WTC11 (cell line): ENCODE measurements at regions not wholly inside any gene's neighbourhood (a gene's known extent, or its start where the extent isn't known, plus 50 kb on each side); places are given as distances from the start of the nearest gene placed in this dataset.

Source experiments
- CREB1 ChIP-seq: sonication (generic); formaldehyde crosslinking; IDR thresholded peaks from 2 replicates; pipeline ENCODE4 v1.8.0; 2023; ENCODE audit warnings: mild to moderate bottlenecking, missing genetic modification reagents
- ELF4 ChIP-seq: sonication (generic); formaldehyde crosslinking; IDR thresholded peaks from 2 replicates; pipeline ENCODE4 v1.8.1; 2022; ENCODE audit warnings: low read depth, mild to moderate bottlenecking, moderate library complexity, missing genetic modification reagents
- GRHL2 ChIP-seq: fragments of 250-450 bp; sonication (Bioruptor Pico); IDR thresholded peaks from 2 replicates; pipeline ENCODE4 v1.8.0; 2022; ENCODE audit warnings: mild to moderate bottlenecking, moderate library complexity; ENCODE audit not compliant: insufficient replicate concordance, severe bottlenecking
- NFE2L1 ChIP-seq: sonication (generic); formaldehyde crosslinking; IDR thresholded peaks from 2 replicates; pipeline ENCODE4 v1.8.1; 2023; ENCODE audit warnings: missing genetic modification reagents
- NR2C2 ChIP-seq: sonication (generic); formaldehyde crosslinking; IDR thresholded peaks from 2 replicates; pipeline ENCODE4 v1.8.0; 2022; ENCODE audit warnings: mild to moderate bottlenecking, missing genetic modification reagents
- TCF7 ChIP-seq: sonication (generic); formaldehyde crosslinking; IDR thresholded peaks from 2 replicates; pipeline ENCODE4 v1.8.0; 2022; ENCODE audit warnings: mild to moderate bottlenecking, low read depth, missing genetic modification reagents, moderate library complexity
- ZNF416 ChIP-seq: fragments of 250-450 bp; sonication (Bioruptor Pico); IDR thresholded peaks from 2 replicates; pipeline ENCODE4 v1.9.0; 2021; ENCODE audit warnings: mild to moderate bottlenecking, inconsistent platforms
- TF ChIP-seq, protein P1 (sequence below): sonication (generic); formaldehyde crosslinking; IDR thresholded peaks from 2 replicates; pipeline ENCODE4 v1.8.1; 2023; ENCODE audit warnings: mild to moderate bottlenecking, missing genetic modification reagents, moderate library complexity
- TF ChIP-seq, protein P2 (sequence below): sonication (generic); formaldehyde crosslinking; IDR thresholded peaks from 2 replicates; pipeline ENCODE4 v1.8.0; 2022; ENCODE audit warnings: mild to moderate bottlenecking, missing genetic modification reagents
- TF ChIP-seq, protein P3 (sequence below): fragments of 200-600 bp; IDR thresholded peaks from 2 replicates; pipeline ENCODE4 v1.8.0; 2022; ENCODE audit warnings: antibody characterized with exemption
- TF ChIP-seq, protein P4 (sequence below): sonication (generic); formaldehyde crosslinking; IDR thresholded peaks from 2 replicates; pipeline ENCODE4 v1.8.1; 2023; ENCODE audit warnings: mild to moderate bottlenecking, missing genetic modification reagents, moderate library complexity
- TF ChIP-seq, protein P5 (sequence below): sonication (generic); formaldehyde crosslinking; IDR thresholded peaks from 2 replicates; pipeline ENCODE4 v1.8.1; 2023; ENCODE audit warnings: mild to moderate bottlenecking, missing genetic modification reagents, borderline replicate concordance
- TF ChIP-seq, protein P6 (sequence below): sonication (generic); formaldehyde crosslinking; IDR thresholded peaks from 2 replicates; pipeline ENCODE4 v1.8.1; 2022; ENCODE audit warnings: low read depth, mild to moderate bottlenecking, moderate library complexity, missing genetic modification reagents, borderline replicate concordance

DNA sequence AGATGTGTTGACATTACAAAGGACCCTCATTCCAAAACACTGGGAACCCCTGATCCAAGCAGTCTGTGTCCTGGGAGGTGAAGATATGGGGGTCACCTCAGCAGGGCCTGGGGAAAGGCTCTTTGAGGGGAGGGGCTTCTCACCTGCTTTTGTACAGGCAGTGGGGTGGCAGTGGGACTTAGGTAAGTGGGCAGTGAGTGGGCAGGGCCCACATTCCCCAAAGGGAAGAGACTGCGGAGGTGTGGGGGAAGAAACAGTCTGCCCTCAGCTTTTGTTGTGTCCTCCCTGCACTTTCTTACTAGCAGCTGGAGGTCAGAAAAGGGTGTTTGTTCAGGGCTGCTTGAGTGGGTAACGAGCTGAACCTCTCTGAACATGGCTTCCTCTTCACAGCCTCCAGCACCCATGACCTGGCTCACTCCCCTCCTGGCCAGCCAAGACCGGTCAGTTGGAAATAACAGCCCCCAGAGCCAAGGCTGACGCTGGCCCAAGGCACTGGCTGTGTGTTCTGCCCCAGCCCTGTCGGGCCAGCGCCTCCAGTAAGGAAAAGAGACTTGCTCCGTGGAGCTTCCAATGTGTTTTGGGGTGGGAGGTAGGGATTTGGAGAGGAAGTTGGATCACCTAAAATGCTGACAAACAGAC, 173.5 kb downstream of the PSMG1 start:
- TF ChIP-seq, protein P1, sequence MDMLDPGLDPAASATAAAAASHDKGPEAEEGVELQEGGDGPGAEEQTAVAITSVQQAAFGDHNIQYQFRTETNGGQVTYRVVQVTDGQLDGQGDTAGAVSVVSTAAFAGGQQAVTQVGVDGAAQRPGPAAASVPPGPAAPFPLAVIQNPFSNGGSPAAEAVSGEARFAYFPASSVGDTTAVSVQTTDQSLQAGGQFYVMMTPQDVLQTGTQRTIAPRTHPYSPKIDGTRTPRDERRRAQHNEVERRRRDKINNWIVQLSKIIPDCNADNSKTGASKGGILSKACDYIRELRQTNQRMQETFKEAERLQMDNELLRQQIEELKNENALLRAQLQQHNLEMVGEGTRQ (CRISPR knock-in tag), result no peak
- TF ChIP-seq, protein P2, sequence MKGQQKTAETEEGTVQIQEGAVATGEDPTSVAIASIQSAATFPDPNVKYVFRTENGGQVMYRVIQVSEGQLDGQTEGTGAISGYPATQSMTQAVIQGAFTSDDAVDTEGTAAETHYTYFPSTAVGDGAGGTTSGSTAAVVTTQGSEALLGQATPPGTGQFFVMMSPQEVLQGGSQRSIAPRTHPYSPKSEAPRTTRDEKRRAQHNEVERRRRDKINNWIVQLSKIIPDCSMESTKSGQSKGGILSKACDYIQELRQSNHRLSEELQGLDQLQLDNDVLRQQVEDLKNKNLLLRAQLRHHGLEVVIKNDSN (CRISPR knock-in tag), result no peak
- TF ChIP-seq, protein P3, sequence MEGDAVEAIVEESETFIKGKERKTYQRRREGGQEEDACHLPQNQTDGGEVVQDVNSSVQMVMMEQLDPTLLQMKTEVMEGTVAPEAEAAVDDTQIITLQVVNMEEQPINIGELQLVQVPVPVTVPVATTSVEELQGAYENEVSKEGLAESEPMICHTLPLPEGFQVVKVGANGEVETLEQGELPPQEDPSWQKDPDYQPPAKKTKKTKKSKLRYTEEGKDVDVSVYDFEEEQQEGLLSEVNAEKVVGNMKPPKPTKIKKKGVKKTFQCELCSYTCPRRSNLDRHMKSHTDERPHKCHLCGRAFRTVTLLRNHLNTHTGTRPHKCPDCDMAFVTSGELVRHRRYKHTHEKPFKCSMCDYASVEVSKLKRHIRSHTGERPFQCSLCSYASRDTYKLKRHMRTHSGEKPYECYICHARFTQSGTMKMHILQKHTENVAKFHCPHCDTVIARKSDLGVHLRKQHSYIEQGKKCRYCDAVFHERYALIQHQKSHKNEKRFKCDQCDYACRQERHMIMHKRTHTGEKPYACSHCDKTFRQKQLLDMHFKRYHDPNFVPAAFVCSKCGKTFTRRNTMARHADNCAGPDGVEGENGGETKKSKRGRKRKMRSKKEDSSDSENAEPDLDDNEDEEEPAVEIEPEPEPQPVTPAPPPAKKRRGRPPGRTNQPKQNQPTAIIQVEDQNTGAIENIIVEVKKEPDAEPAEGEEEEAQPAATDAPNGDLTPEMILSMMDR, result no peak
- TF ChIP-seq TCF7 (CRISPR knock-in tag), result no peak
- TF ChIP-seq, protein P4, sequence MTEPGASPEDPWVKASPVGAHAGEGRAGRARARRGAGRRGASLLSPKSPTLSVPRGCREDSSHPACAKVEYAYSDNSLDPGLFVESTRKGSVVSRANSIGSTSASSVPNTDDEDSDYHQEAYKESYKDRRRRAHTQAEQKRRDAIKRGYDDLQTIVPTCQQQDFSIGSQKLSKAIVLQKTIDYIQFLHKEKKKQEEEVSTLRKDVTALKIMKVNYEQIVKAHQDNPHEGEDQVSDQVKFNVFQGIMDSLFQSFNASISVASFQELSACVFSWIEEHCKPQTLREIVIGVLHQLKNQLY (CRISPR knock-in tag), result no peak
- TF ChIP-seq, protein P5, sequence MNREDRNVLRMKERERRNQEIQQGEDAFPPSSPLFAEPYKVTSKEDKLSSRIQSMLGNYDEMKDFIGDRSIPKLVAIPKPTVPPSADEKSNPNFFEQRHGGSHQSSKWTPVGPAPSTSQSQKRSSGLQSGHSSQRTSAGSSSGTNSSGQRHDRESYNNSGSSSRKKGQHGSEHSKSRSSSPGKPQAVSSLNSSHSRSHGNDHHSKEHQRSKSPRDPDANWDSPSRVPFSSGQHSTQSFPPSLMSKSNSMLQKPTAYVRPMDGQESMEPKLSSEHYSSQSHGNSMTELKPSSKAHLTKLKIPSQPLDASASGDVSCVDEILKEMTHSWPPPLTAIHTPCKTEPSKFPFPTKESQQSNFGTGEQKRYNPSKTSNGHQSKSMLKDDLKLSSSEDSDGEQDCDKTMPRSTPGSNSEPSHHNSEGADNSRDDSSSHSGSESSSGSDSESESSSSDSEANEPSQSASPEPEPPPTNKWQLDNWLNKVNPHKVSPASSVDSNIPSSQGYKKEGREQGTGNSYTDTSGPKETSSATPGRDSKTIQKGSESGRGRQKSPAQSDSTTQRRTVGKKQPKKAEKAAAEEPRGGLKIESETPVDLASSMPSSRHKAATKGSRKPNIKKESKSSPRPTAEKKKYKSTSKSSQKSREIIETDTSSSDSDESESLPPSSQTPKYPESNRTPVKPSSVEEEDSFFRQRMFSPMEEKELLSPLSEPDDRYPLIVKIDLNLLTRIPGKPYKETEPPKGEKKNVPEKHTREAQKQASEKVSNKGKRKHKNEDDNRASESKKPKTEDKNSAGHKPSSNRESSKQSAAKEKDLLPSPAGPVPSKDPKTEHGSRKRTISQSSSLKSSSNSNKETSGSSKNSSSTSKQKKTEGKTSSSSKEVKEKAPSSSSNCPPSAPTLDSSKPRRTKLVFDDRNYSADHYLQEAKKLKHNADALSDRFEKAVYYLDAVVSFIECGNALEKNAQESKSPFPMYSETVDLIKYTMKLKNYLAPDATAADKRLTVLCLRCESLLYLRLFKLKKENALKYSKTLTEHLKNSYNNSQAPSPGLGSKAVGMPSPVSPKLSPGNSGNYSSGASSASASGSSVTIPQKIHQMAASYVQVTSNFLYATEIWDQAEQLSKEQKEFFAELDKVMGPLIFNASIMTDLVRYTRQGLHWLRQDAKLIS (CRISPR knock-in tag), result no peak
- TF ChIP-seq CREB1 (CRISPR knock-in tag), result no peak
- TF ChIP-seq, protein P6, sequence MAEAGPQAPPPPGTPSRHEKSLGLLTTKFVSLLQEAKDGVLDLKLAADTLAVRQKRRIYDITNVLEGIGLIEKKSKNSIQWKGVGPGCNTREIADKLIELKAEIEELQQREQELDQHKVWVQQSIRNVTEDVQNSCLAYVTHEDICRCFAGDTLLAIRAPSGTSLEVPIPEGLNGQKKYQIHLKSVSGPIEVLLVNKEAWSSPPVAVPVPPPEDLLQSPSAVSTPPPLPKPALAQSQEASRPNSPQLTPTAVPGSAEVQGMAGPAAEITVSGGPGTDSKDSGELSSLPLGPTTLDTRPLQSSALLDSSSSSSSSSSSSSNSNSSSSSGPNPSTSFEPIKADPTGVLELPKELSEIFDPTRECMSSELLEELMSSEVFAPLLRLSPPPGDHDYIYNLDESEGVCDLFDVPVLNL (CRISPR knock-in tag), result no peak
- no peak for TF ChIP-seq GRHL2 (CRISPR knock-in tag)
- no peak for TF ChIP-seq NFE2L1 (CRISPR knock-in tag)
- TF ChIP-seq NR2C2 (CRISPR knock-in tag), result no peak
- no peak for TF ChIP-seq ELF4 (CRISPR knock-in tag)
- no peak for TF ChIP-seq ZNF416 (CRISPR knock-in tag)
